NB4 (cell line): ENCODE measurements at regions not wholly inside any gene's neighbourhood (a gene's known extent, or its start where the extent isn't known, plus 50 kb on each side); places are given as distances from the start of the nearest gene placed in this dataset.

Source experiments
- CTCF ChIP-seq: IDR thresholded peaks from one replicate; pipeline ENCODE4 v1.5.1; 2012; ENCODE audit warnings: low read depth, low read length
- MAX ChIP-seq: IDR thresholded peaks from 2 replicates; pipeline ENCODE4 v1.6.1; 2011; ENCODE audit warnings: low read depth, low read length
- MYC ChIP-seq: IDR thresholded peaks from 2 replicates; pipeline ENCODE4 v1.6.1; 2011; ENCODE audit warnings: low read depth, low read length
- POLR2A ChIP-seq: IDR thresholded peaks from 2 replicates; pipeline ENCODE4 v1.6.1; 2011; ENCODE audit warnings: mild to moderate bottlenecking; ENCODE audit not compliant: insufficient read length; ENCODE audit errors: extremely low read depth

- TF ChIP-seq CTCF (no peak), POLR2A (no peak), MAX (no peak), MYC (no peak)
Observed at GRCh38 chr1:57845041-57845440, 421.2 kb upstream of the DAB1 start.
